Psoas muscle (tissue), 7 donors: ENCODE measurements at regions not wholly inside any gene's neighbourhood (a gene's known extent, or its start where the extent isn't known, plus 50 kb on each side); places are given as distances from the start of the nearest gene placed in this dataset.

Experiments used
- ATAC-seq, 4 donors: fragments of 200-7000 bp; cut with Tn5 transposase; one replicate each; pipeline ENCODE4 v1.9.1; 2020; ENCODE audit warnings: moderate library complexity in 3 of 4, mild to moderate bottlenecking in 2 of 4
- DNase-seq, 2 donors: peaks; one replicate each; pipeline ENCODE4 v3.0.0-alpha.2; 2020
- H3K27ac ChIP-seq: fragments of 200-600 bp; one replicate; pipeline ENCODE4 v1.8.0; 2022
- H3K27me3 ChIP-seq, 3 donors: fragments of 200-600 bp in 1 of 3; one replicate each; pipeline versions ENCODE4 v1.6.1 to v1.8.0; 2013 to 2022; ENCODE audit warnings: low read length in 2 of 3, mild to moderate bottlenecking in 2 of 3, moderate library complexity in 1 of 3; ENCODE audit not compliant: insufficient read depth in 3 of 3
- H3K36me3 ChIP-seq, 2 donors: fragments of 200-600 bp in 1 of 2; one replicate each; pipeline versions ENCODE4 v1.6.1 to v1.8.0; 2013 to 2022; ENCODE audit warnings: low read depth in 1 of 2, mild to moderate bottlenecking in 1 of 2, moderate library complexity in 1 of 2; ENCODE audit not compliant: insufficient read depth in 1 of 2
- H3K4me1 ChIP-seq: fragments of 200-600 bp; one replicate; pipeline ENCODE4 v1.8.0; 2022
- H3K4me3 ChIP-seq: fragments of 200-600 bp; one replicate; pipeline ENCODE4 v1.8.0; 2022; ENCODE audit warnings: mild to moderate bottlenecking
- H3K9me3 ChIP-seq: fragments of 200-600 bp; one replicate; pipeline ENCODE4 v1.8.0; 2022
- WGBS, 3 donors: extraction: QIAGEN DNeasy Blood & Tissue Kit; methylation state at CpG; one replicate each; pipeline versions ENCODE4 v1.1.6 to v1.1.7; 2013; 5-methylcytosine and 5-hydroxymethylcytosine counted together
- intact Hi-C, 2 donors: fragments of 100-400 bp; cut with DNase I; formaldehyde crosslinking; loops; one replicate each; pipeline versions ENCODE4 v1.11.0 to v1.14.2; 2022
- TF ChIP-seq, protein P1 (sequence below): fragments of 200-600 bp; IDR thresholded peaks from one replicate; pipeline ENCODE4 v1.8.0; 2022; ENCODE audit warnings: antibody characterized with exemption
- donor health status: healthy with polysubstance abuse.
- donor health status: DM: no; HTN: no; CAD: no; lungs with moderate emphysema.
- donor health status: Bipolar disorder and iron deficiency.
- donor health status: healthy.
- donor health status: DM: yes; HTN: yes; CAD: no.
- donor health status: DM: no; HTN: no; CAD: no.
- donor health status: DM: yes; HTN: yes; CAD: no.

- H3K4me3 ChIP-seq: no peak overlapping the region
- H3K27me3 ChIP-seq: no peaks in the 10 kb centered on the region
- H3K27ac ChIP-seq: no peak overlapping the region
- DNase-seq: no peak
- no peak for ATAC-seq
- TF ChIP-seq, protein P1, sequence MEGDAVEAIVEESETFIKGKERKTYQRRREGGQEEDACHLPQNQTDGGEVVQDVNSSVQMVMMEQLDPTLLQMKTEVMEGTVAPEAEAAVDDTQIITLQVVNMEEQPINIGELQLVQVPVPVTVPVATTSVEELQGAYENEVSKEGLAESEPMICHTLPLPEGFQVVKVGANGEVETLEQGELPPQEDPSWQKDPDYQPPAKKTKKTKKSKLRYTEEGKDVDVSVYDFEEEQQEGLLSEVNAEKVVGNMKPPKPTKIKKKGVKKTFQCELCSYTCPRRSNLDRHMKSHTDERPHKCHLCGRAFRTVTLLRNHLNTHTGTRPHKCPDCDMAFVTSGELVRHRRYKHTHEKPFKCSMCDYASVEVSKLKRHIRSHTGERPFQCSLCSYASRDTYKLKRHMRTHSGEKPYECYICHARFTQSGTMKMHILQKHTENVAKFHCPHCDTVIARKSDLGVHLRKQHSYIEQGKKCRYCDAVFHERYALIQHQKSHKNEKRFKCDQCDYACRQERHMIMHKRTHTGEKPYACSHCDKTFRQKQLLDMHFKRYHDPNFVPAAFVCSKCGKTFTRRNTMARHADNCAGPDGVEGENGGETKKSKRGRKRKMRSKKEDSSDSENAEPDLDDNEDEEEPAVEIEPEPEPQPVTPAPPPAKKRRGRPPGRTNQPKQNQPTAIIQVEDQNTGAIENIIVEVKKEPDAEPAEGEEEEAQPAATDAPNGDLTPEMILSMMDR: no peak
- 86 to 96% (median 95%) methylated on average over 2 of the region's 2 CpGs for WGBS, 3 donors
- intact Hi-C loops: no loop called here
- no peaks in the 10 kb centered on the region for H3K4me1 ChIP-seq
- no peaks in the 10 kb centered on the region for H3K36me3 ChIP-seq
- H3K9me3 ChIP-seq: no peaks in the 10 kb centered on the region
Measured at GRCh38 chr14:95021588-95021987, 135.7 kb downstream of the DICER1 start.

DNA sequence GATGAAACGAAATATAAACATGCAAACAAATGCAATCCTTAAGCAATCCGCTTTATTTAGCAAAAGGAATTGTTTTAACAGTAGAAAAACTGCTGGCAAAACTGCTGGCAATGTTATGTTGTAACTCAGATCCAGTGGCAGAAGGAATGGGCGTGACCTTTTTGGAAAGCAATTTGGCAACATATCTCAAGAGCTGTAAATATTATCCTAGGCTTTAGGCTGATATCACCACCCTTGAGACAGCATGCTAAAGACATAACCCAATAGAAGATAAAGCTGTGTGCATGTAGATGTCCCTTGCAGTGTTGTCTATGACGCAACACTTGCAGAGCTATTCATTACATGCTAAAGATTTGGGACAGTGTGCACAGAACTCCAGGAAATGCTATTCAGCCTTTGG is 138.5 kb downstream of the DICER1 start:
- no peaks in the 10 kb centered on the region for H3K9me3 ChIP-seq
- no peak overlapping the region for H3K4me3 ChIP-seq
- DNase-seq (no peak), ATAC-seq (no peak)
- no peak overlapping the region for H3K27ac ChIP-seq
- no peaks in the 10 kb centered on the region for H3K36me3 ChIP-seq
- intact Hi-C loops: no loop called here
- no peaks in the 10 kb centered on the region for H3K4me1 ChIP-seq
- 37 to 50% (median 39%) methylated on average over 4 of the region's 4 CpGs for WGBS, 3 donors
- no peaks in the 10 kb centered on the region for H3K27me3 ChIP-seq
- TF ChIP-seq, protein P1: no peak

DNA sequence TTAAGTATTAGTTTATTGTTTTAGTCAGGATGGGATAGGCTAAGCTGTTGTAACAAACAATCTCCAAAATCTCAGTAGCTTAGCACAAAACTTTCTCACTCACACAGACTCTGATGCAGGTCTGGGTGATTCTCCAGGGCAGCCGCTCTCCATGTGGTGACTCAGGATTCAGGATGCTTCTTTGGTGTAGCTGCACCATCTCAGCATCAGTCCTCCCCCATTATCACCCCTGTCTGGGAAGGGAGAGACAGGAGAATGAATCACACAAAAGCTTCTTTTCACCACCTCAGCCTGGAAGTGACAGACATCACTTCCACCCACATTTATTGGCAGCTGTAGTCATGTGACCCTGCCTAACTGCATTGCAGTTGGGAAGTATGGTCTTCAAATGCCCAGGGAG is 142.3 kb downstream of the DICER1 start:
- intact Hi-C loops: no loop called here
- no peak for ATAC-seq

GRCh38 chr14:95014036-95014435 is 143.3 kb downstream of the DICER1 start:
- H3K4me1 ChIP-seq: peaks cover 10% of the 10 kb centered on the region
- no peak overlapping the region for H3K27ac ChIP-seq
- WGBS, 3 donors: 92 to 96% (median 94%) methylated on average over 7 of the region's 7 CpGs
- H3K9me3 ChIP-seq: no peaks in the 10 kb centered on the region
- TF ChIP-seq, protein P1: no peak
- no peak for ATAC-seq
- no peak overlapping the region for H3K4me3 ChIP-seq
- DNase-seq: no peak
- no peaks in the 10 kb centered on the region for H3K36me3 ChIP-seq
- intact Hi-C loops: no loop called here
- H3K27me3 ChIP-seq: no peaks in the 10 kb centered on the region

More for the DNA sequence above, 142.3 kb downstream of the DICER1 start:
- peaks cover 8% of the 10 kb centered on the region for H3K4me1 ChIP-seq
- TF ChIP-seq, protein P1: no peak
- DNase-seq: no peak
- no peak overlapping the region for H3K4me3 ChIP-seq
- H3K27ac ChIP-seq: no peak overlapping the region
- WGBS, 3 donors: 97 to 100% (median 100%) methylated on average over 1 of the region's 1 CpG
- no peaks in the 10 kb centered on the region for H3K36me3 ChIP-seq
- no peaks in the 10 kb centered on the region for H3K27me3 ChIP-seq
- H3K9me3 ChIP-seq: no peaks in the 10 kb centered on the region

GRCh38 chr14:95011445-95012006 is 145.8 kb downstream of the DICER1 start:
- Histone ChIP-seq H3K4me3 (no peak overlapping the region), H3K36me3 (no peaks in the 10 kb centered on the region), H3K9me3 (no peaks in the 10 kb centered on the region), H3K4me1 (peaks cover 10% of the 10 kb centered on the region), H3K27ac (no peak overlapping the region), H3K27me3 (peaks cover 0 to 2% (median 0%) of the 10 kb centered on the region in 3 donors)
- intact Hi-C loops: no loop called here
- 67 to 76% (median 68%) methylated on average over 16 of the region's 16 CpGs for WGBS, 3 donors
- no peak for ATAC-seq
- TF ChIP-seq, protein P1: no peak
- DNase-seq: no peak
